ENCODE measurements at regions not wholly inside any gene's neighbourhood (a gene's known extent, or its start where the extent isn't known, plus 50 kb on each side); places are given as distances from the start of the nearest gene placed in this dataset.

GRCh38 chr2:163173591-163173990, 335.0 kb upstream of the KCNH7 start:
- Histone ChIP-seq H3K4me1 (ENCODE audit: control insufficient read depth, insufficient read depth, low read length) (no peaks in the 10 kb centered on the region), H3K27ac (ENCODE audit: low read depth, low read length) (no peak overlapping the region), H3K4me3 (ENCODE audit: low read length) (no peak overlapping the region), H3K36me3 (ENCODE audit: control insufficient read depth, insufficient read depth, low read length) (no peaks in the 10 kb centered on the region), H3K9me3 (ENCODE audit: control insufficient read depth, low read length) (no peaks in the 10 kb centered on the region), H3K27me3 (ENCODE audit: control insufficient read depth, insufficient read depth, low read length, poor library complexity, severe bottlenecking) (no peaks in the 10 kb centered on the region), H3K9ac (ENCODE audit: extremely low read depth, low read length, poor library complexity, severe bottlenecking) (no peak overlapping the region)
- Mint-ChIP-seq H3K27ac (no peak overlapping the region), H3K36me3 (ENCODE audit: low read depth) (no peaks in the 10 kb centered on the region), H3K4me1 (peaks cover 8% of the 10 kb centered on the region), H3K27me3 (ENCODE audit: insufficient read depth) (peaks cover 17% of the 10 kb centered on the region), H3K9me3 (no peaks in the 10 kb centered on the region), H3K4me3 (no peak overlapping the region)
- DNase-seq: no peak
- 71 to 87% methylated on average over 1 of the region's 1 CpG for WGBS, 2 experiments (ENCODE audit: insufficient coverage in 1 of 2, insufficient read length in 1 of 2)
- TF ChIP-seq CTCF (conservative IDR thresholded peaks at IDR 0.05): no peak

GRCh38 chr2:163171786-163172530, 333.4 kb upstream of the KCNH7 start:
- Histone ChIP-seq H3K9me3 (ENCODE audit: control insufficient read depth, low read length) (no peaks in the 10 kb centered on the region), H3K27ac (ENCODE audit: low read depth, low read length) (no peak overlapping the region), H3K36me3 (ENCODE audit: control insufficient read depth, insufficient read depth, low read length) (no peaks in the 10 kb centered on the region), H3K9ac (ENCODE audit: extremely low read depth, low read length, poor library complexity, severe bottlenecking) (no peak overlapping the region), H3K27me3 (ENCODE audit: control insufficient read depth, insufficient read depth, low read length, poor library complexity, severe bottlenecking) (no peaks in the 10 kb centered on the region), H3K4me3 (ENCODE audit: low read length) (no peak overlapping the region), H3K4me1 (ENCODE audit: control insufficient read depth, insufficient read depth, low read length) (no peaks in the 10 kb centered on the region)
- no peaks in the 10 kb centered on the region for H3K36me3 Mint-ChIP-seq (ENCODE audit: low read depth)
- no peak for DNase-seq
- no peak for TF ChIP-seq CTCF (conservative IDR thresholded peaks at IDR 0.05)
- no peak overlapping the region for H3K4me3 Mint-ChIP-seq
- peaks cover 8% of the 10 kb centered on the region for H3K4me1 Mint-ChIP-seq
- no peak overlapping the region for H3K27ac Mint-ChIP-seq
- WGBS, 2 experiments (ENCODE audit: insufficient coverage in 1 of 2, insufficient read length in 1 of 2): 61% methylated on average over 2 of the region's 2 CpGs; no CpG with 5 or more reads in 1 of the 2 experiments
- no peaks in the 10 kb centered on the region for H3K9me3 Mint-ChIP-seq
- H3K27me3 Mint-ChIP-seq (ENCODE audit: insufficient read depth): peaks cover 17% of the 10 kb centered on the region

- no peaks in the 10 kb centered on the region for H3K36me3 ChIP-seq (ENCODE audit: control insufficient read depth, insufficient read depth, low read length)
- no peak for DNase-seq
- WGBS, 2 experiments (ENCODE audit: insufficient coverage in 1 of 2, insufficient read length in 1 of 2): 46 to 57% methylated on average over 1 of the region's 1 CpG
- H3K9me3 Mint-ChIP-seq: no peaks in the 10 kb centered on the region
- H3K36me3 Mint-ChIP-seq (ENCODE audit: low read depth): no peaks in the 10 kb centered on the region
- H3K9ac ChIP-seq (ENCODE audit: extremely low read depth, low read length, poor library complexity, severe bottlenecking): no peak overlapping the region
- no peaks in the 10 kb centered on the region for H3K4me1 Mint-ChIP-seq
- H3K9me3 ChIP-seq (ENCODE audit: control insufficient read depth, low read length): no peaks in the 10 kb centered on the region
- no peak overlapping the region for H3K27ac ChIP-seq (ENCODE audit: low read depth, low read length)
- H3K27ac Mint-ChIP-seq: no peak overlapping the region
- H3K4me3 Mint-ChIP-seq: no peak overlapping the region
- no peak for TF ChIP-seq CTCF (conservative IDR thresholded peaks at IDR 0.05)
- H3K27me3 Mint-ChIP-seq (ENCODE audit: insufficient read depth): no peaks in the 10 kb centered on the region
- H3K4me3 ChIP-seq (ENCODE audit: low read length): no peak overlapping the region
- H3K27me3 ChIP-seq (ENCODE audit: control insufficient read depth, insufficient read depth, low read length, poor library complexity, severe bottlenecking): no peaks in the 10 kb centered on the region
- no peaks in the 10 kb centered on the region for H3K4me1 ChIP-seq (ENCODE audit: control insufficient read depth, insufficient read depth, low read length)
Measured at GRCh38 chr2:163157891-163158496, 319.4 kb upstream of the KCNH7 start.

Data from endodermal cell (in vitro differentiated cells).